CD8-positive, alpha-beta memory T cell (primary cell): ENCODE measurements at regions not wholly inside any gene's neighbourhood (a gene's known extent, or its start where the extent isn't known, plus 50 kb on each side); places are given as distances from the start of the nearest gene placed in this dataset.

ENCODE experiments used
- CTCF ChIA-PET: fragments of 350-600 bp; sonication (Branson Sonifier 250); formaldehyde crosslinking; loops from one replicate; lab custom pipeline; 2021; ENCODE audit warnings: antibody characterized with exemption; lab: Charles Lee
- POLR2A ChIA-PET: fragments of 350-600 bp; sonication (Branson Sonifier 250); formaldehyde crosslinking; loops from one replicate; lab custom pipeline; 2021; ENCODE audit warnings: antibody characterized with exemption; lab: Charles Lee
- DNase-seq, 5 donors: peaks; one replicate each; pipeline versions ENCODE4 v3.0.0 to v3.0.0-alpha.2; 2020 to 2022; ENCODE audit warnings: mixed read lengths in 1 of 5
- H3K27ac ChIP-seq: one replicate; pipeline ENCODE4 v1.7.0; 2013; ENCODE audit warnings: low read depth, mild to moderate bottlenecking, low read length, moderate library complexity
- H3K27me3 ChIP-seq: 2 replicates; pipeline ENCODE4 v1.7.0; 2013; ENCODE audit warnings: low read length, mild to moderate bottlenecking; ENCODE audit not compliant: insufficient read depth, poor library complexity, severe bottlenecking
- H3K36me3 ChIP-seq: 2 replicates; pipeline ENCODE4 v1.7.0; 2013; ENCODE audit warnings: mild to moderate bottlenecking, low read length, moderate library complexity; ENCODE audit not compliant: insufficient read depth
- H3K4me1 ChIP-seq: 2 replicates; pipeline ENCODE4 v1.7.0; 2013; ENCODE audit warnings: mild to moderate bottlenecking, low read length, moderate library complexity; ENCODE audit not compliant: insufficient read depth
- H3K4me3 ChIP-seq: 2 replicates; pipeline ENCODE4 v1.7.0; 2013; ENCODE audit warnings: mild to moderate bottlenecking, low read length
- H3K9me3 ChIP-seq: 2 replicates; pipeline ENCODE4 v1.7.0; 2013; ENCODE audit warnings: mild to moderate bottlenecking, low read length
- H3K27ac Mint-ChIP-seq, 8 donors: one replicate each; pipeline ENCODE4 v1.8.0; 2020 to 2021; ENCODE audit warnings: mixed read lengths in 8 of 8, mild to moderate bottlenecking in 6 of 8, inconsistent platforms in 3 of 8, moderate library complexity in 3 of 8
- H3K27me3 Mint-ChIP-seq, 2 donors: one replicate each; pipeline ENCODE4 v1.8.0; 2020 to 2021; ENCODE audit warnings: mixed read lengths in 2 of 2, mild to moderate bottlenecking in 1 of 2, moderate library complexity in 1 of 2
- H3K36me3 Mint-ChIP-seq, 3 donors: one replicate each; pipeline ENCODE4 v1.8.0; 2020 to 2021; ENCODE audit warnings: mixed read lengths in 3 of 3, inconsistent platforms in 1 of 3, mild to moderate bottlenecking in 1 of 3
- H3K4me1 Mint-ChIP-seq, 3 donors: one replicate each; pipeline ENCODE4 v1.8.0; 2020 to 2021; ENCODE audit warnings: mixed read lengths in 3 of 3, inconsistent platforms in 1 of 3, mild to moderate bottlenecking in 1 of 3
- H3K4me3 Mint-ChIP-seq, 7 donors: one replicate each; pipeline ENCODE4 v1.8.0; 2020 to 2021; ENCODE audit warnings: mixed read lengths in 7 of 7, mild to moderate bottlenecking in 6 of 7, moderate library complexity in 4 of 7, inconsistent platforms in 2 of 7
- H3K9me3 Mint-ChIP-seq, 5 donors: one replicate each; pipeline ENCODE4 v1.8.0; 2020 to 2022; ENCODE audit warnings: mixed read lengths in 5 of 5, mild to moderate bottlenecking in 3 of 5, moderate library complexity in 2 of 5, inconsistent platforms in 1 of 5

GRCh38 chr6:156557251-156557910 lies 219.8 kb upstream of the ARID1B start:
- Mint-ChIP-seq H3K27ac (peak overlapping the region in 1 of 8 donors; percentile 44), H3K27me3 (peaks cover 8 to 40% of the 10 kb centered on the region in 2 donors), H3K9me3 (peaks cover 0 to 6% (median 0%) of the 10 kb centered on the region in 5 donors), H3K36me3 (no peaks in the 10 kb centered on the region), H3K4me1 (no peaks in the 10 kb centered on the region), H3K4me3 (no peak overlapping the region)
- H3K4me3 ChIP-seq = no peak overlapping the region
- no peak for DNase-seq
- H3K36me3 ChIP-seq = no peaks in the 10 kb centered on the region
- no peaks in the 10 kb centered on the region for H3K4me1 ChIP-seq
- H3K27ac ChIP-seq = no peak overlapping the region
- POLR2A ChIA-PET = no interaction called here
- CTCF ChIA-PET = no interaction called here
- no peaks in the 10 kb centered on the region for H3K27me3 ChIP-seq
- no peaks in the 10 kb centered on the region for H3K9me3 ChIP-seq

GRCh38 chr6:156556811-156557210 lies 220.4 kb upstream of the ARID1B start:
- H3K27me3 ChIP-seq = no peaks in the 10 kb centered on the region
- no peak for DNase-seq
- H3K4me3 ChIP-seq = no peak overlapping the region
- ChIA-PET CTCF (no interaction called here), POLR2A (no interaction called here)
- Mint-ChIP-seq H3K36me3 (no peaks in the 10 kb centered on the region), H3K4me3 (no peak overlapping the region), H3K4me1 (no peaks in the 10 kb centered on the region), H3K27me3 (peaks cover 8 to 39% of the 10 kb centered on the region in 2 donors), H3K27ac (no peak overlapping the region), H3K9me3 (peaks cover 0 to 6% (median 0%) of the 10 kb centered on the region in 5 donors)
- H3K4me1 ChIP-seq = no peaks in the 10 kb centered on the region
- H3K27ac ChIP-seq = no peak overlapping the region
- no peaks in the 10 kb centered on the region for H3K9me3 ChIP-seq
- H3K36me3 ChIP-seq = no peaks in the 10 kb centered on the region

DNA sequence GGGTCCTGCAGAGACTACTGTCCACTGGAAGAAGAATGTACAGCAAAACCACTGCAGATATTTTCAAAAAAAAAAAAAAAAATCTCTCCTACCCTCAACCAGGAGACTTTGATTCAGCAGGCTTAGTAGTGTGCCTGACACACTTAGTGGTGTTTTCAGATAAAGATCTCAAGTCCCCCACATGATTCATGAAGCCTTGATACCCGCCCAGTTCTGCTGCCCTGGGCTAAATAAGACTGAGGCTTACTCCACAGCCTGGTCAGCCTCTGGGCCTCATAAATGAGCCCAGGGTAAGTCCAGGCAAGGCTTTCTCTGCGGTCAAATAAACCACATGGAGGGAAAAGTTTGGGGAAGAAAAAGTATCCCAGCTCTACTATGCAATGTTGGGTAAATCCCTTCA lies 222.1 kb upstream of the ARID1B start:
- H3K4me3 Mint-ChIP-seq = no peak overlapping the region
- POLR2A ChIA-PET = no interaction called here
- H3K9me3 Mint-ChIP-seq = peaks cover 0 to 2% (median 0%) of the 10 kb centered on the region in 5 donors
- Histone ChIP-seq H3K27me3 (no peaks in the 10 kb centered on the region), H3K27ac (no peak overlapping the region), H3K9me3 (no peaks in the 10 kb centered on the region), H3K36me3 (no peaks in the 10 kb centered on the region), H3K4me1 (no peaks in the 10 kb centered on the region), H3K4me3 (no peak overlapping the region)
- peak overlapping the region in 1 of 8 donors; percentile 5 for H3K27ac Mint-ChIP-seq
- CTCF ChIA-PET = interaction anchor here (0.7 kb wide), 1 partner anchor 10 kb away, joined by 3 read pairs; no protein-coding TSS in a partner anchor
- H3K27me3 Mint-ChIP-seq = peaks cover 0 to 40% of the 10 kb centered on the region in 2 donors
- DNase-seq = no peak
- no peaks in the 10 kb centered on the region for H3K4me1 Mint-ChIP-seq
- H3K36me3 Mint-ChIP-seq = no peaks in the 10 kb centered on the region

DNA sequence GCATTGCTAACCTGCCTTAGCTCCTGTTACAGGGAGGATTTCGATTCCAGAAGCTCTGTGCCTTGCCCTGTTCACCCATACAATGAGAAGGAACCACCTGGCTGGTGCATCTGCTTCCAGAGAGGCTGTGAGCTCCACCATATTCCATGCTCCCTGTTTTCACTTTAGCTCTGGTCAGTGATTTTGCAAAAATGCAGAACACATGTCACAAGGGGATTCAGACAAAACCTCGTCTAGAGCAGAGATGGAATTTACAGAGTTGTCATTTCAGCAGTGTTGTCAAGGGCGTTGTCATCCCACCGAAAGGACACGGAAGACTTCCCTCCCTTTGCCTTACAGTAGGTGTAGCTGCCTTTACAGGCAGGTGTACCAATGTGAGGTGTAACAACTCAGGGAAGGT lies 223.0 kb upstream of the ARID1B start:
- H3K27ac Mint-ChIP-seq = peak overlapping the region in 1 of 8 donors; percentile 24
- CTCF ChIA-PET = interaction anchor here (0.7 kb wide), 1 partner anchor 11 kb away, joined by 3 read pairs; no protein-coding TSS in a partner anchor

GRCh38 chr6:156552849-156553248 lies 224.3 kb upstream of the ARID1B start:
- H3K36me3 Mint-ChIP-seq = no peaks in the 10 kb centered on the region
- no peaks in the 10 kb centered on the region for H3K9me3 Mint-ChIP-seq
- Histone ChIP-seq H3K4me1 (no peaks in the 10 kb centered on the region), H3K27ac (no peak overlapping the region), H3K4me3 (no peak overlapping the region), H3K9me3 (no peaks in the 10 kb centered on the region), H3K27me3 (no peaks in the 10 kb centered on the region), H3K36me3 (no peaks in the 10 kb centered on the region)
- no peaks in the 10 kb centered on the region for H3K4me1 Mint-ChIP-seq
- ChIA-PET POLR2A (no interaction called here), CTCF (no interaction called here)
- H3K27me3 Mint-ChIP-seq = peaks cover 0 to 33% of the 10 kb centered on the region in 2 donors
- H3K27ac Mint-ChIP-seq = no peak overlapping the region
- no peak for DNase-seq
- H3K4me3 Mint-ChIP-seq = no peak overlapping the region

More for the DNA sequence above, 223.0 kb upstream of the ARID1B start:
- Mint-ChIP-seq H3K9me3 (no peaks in the 10 kb centered on the region), H3K4me1 (no peaks in the 10 kb centered on the region), H3K27me3 (peaks cover 0 to 35% of the 10 kb centered on the region in 2 donors), H3K36me3 (no peaks in the 10 kb centered on the region), H3K4me3 (no peak overlapping the region)
- Histone ChIP-seq H3K4me1 (no peaks in the 10 kb centered on the region), H3K4me3 (no peak overlapping the region), H3K9me3 (no peaks in the 10 kb centered on the region), H3K27me3 (no peaks in the 10 kb centered on the region), H3K27ac (no peak overlapping the region), H3K36me3 (no peaks in the 10 kb centered on the region)
- no peak for DNase-seq
- POLR2A ChIA-PET = no interaction called here

- H3K9me3 ChIP-seq = no peaks in the 10 kb centered on the region
- POLR2A ChIA-PET = no interaction called here
- H3K27me3 ChIP-seq = no peaks in the 10 kb centered on the region
- no peaks in the 10 kb centered on the region for H3K4me1 ChIP-seq
- Mint-ChIP-seq H3K27me3 (peaks cover 0 to 24% of the 10 kb centered on the region in 2 donors), H3K36me3 (no peaks in the 10 kb centered on the region), H3K4me3 (no peak overlapping the region), H3K27ac (peak overlapping the region in 1 of 8 donors; percentile 16), H3K4me1 (no peaks in the 10 kb centered on the region), H3K9me3 (no peaks in the 10 kb centered on the region)
- CTCF ChIA-PET = no interaction called here
- H3K27ac ChIP-seq = no peak overlapping the region
- no peak overlapping the region for H3K4me3 ChIP-seq
- no peak for DNase-seq
- H3K36me3 ChIP-seq = no peaks in the 10 kb centered on the region
Observed at GRCh38 chr6:156550949-156551348, 226.2 kb upstream of the ARID1B start.

DNA sequence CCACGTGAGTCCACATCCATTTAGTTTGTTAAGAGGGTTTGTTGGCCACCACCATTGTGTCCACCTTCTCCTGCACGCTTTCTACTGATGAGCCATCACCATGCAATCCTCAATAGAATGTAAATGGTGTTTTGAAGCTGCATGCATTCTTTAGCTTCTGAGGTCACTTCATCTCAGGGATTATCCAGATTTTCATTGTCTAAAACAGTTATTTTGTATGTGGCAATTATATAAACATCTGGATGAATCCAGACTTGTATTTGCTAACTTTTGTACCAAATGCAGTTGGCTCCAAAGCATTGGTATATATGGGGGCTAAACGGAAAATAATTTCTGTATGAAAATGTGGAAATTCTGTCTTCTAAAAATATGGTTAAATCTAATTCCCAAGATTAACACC lies 231.2 kb upstream of the ARID1B start:
- no peak overlapping the region for H3K27ac Mint-ChIP-seq
- DNase-seq = no peak
- H3K27me3 Mint-ChIP-seq = peaks cover 8 to 37% of the 10 kb centered on the region in 2 donors
- no peaks in the 10 kb centered on the region for H3K4me1 Mint-ChIP-seq
- Histone ChIP-seq H3K9me3 (no peaks in the 10 kb centered on the region), H3K27ac (no peak overlapping the region), H3K36me3 (no peaks in the 10 kb centered on the region), H3K27me3 (no peaks in the 10 kb centered on the region), H3K4me1 (no peaks in the 10 kb centered on the region), H3K4me3 (no peak overlapping the region)
- peaks cover 0 to 2% (median 0%) of the 10 kb centered on the region in 5 donors for H3K9me3 Mint-ChIP-seq
- H3K36me3 Mint-ChIP-seq = no peaks in the 10 kb centered on the region
- H3K4me3 Mint-ChIP-seq = no peak overlapping the region
- ChIA-PET POLR2A (no interaction called here), CTCF (no interaction called here)

DNA sequence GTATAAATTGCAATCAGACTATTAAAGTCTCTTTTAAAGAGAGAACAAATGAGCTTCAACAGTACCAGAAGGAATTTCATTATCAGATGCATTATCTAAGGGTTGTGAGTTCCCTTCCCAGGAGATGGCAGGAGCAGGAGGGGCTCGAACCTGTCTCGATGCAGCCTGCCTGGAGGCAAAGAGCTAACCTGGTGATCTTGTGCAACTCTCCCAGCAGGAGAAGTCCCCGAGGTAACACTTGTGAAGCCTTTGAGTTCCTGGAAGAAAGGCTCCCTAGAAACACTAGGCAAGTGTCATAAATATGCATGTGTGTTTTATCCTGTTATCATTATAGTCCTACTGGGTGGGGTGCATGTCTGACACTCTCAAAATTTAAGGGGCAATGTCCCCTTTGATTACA lies 232.2 kb upstream of the ARID1B start:
- Mint-ChIP-seq H3K27ac (no peak overlapping the region), H3K4me3 (no peak overlapping the region), H3K9me3 (peaks cover 0 to 2% (median 0%) of the 10 kb centered on the region in 5 donors), H3K4me1 (no peaks in the 10 kb centered on the region), H3K27me3 (peaks cover 9 to 29% of the 10 kb centered on the region in 2 donors), H3K36me3 (no peaks in the 10 kb centered on the region)
- ChIA-PET POLR2A (no interaction called here), CTCF (no interaction called here)
- H3K4me1 ChIP-seq = no peaks in the 10 kb centered on the region
- H3K27me3 ChIP-seq = no peaks in the 10 kb centered on the region
- H3K27ac ChIP-seq = no peak overlapping the region
- DNase-seq = no peak
- no peaks in the 10 kb centered on the region for H3K9me3 ChIP-seq
- H3K36me3 ChIP-seq = no peaks in the 10 kb centered on the region
- H3K4me3 ChIP-seq = no peak overlapping the region
